Adrenal gland (tissue), 5 donors: ENCODE measurements at regions not wholly inside any gene's neighbourhood (a gene's known extent, or its start where the extent isn't known, plus 50 kb on each side); places are given as distances from the start of the nearest gene placed in this dataset.

Source experiments
- CTCF ChIP-seq, 6 experiments: fragments of 450-650 bp in 4 of 6; fragments of 200-600 bp in 2 of 6; sonication (generic) in 1 of 6; IDR thresholded peaks; 1 replicate in 5 of 6; 2 replicates in 1 of 6; pipeline versions ENCODE4 v1.5.1 to v1.8.0; 2016 to 2021; ENCODE audit warnings: antibody characterized with exemption in 6 of 6, mild to moderate bottlenecking in 2 of 6, moderate library complexity in 1 of 6
- POLR2A ChIP-seq, 2 donors: fragments of 450-650 bp; IDR thresholded peaks; one replicate each; pipeline ENCODE4 v1.6.1; 2017; ENCODE audit warnings: antibody characterized with exemption in 2 of 2, mild to moderate bottlenecking in 2 of 2, moderate library complexity in 1 of 2
- donor health status: DM: no; HTN: no; CAD: no.

- TF ChIP-seq CTCF (IDR thresholded peaks at IDR 0.05) (no peak), POLR2A (IDR thresholded peaks at IDR 0.05) (no peak)
Observed at GRCh38 chrX:17237146-17237545, 137.9 kb upstream of the NHS start.
